K562 (cell line): ENCODE measurements at regions not wholly inside any gene's neighbourhood (a gene's known extent, or its start where the extent isn't known, plus 50 kb on each side); places are given as distances from the start of the nearest gene placed in this dataset.
A peak's percentile ranks its signal among the peaks of the same experiment; 100 is the strongest.

Source experiments
- ATAC-seq: fragments of 200-7000 bp; cut with Tn5 transposase; 3 replicates; pipeline ENCODE4 v1.9.1; 2020; ENCODE audit warnings: moderate library complexity
- BruUV-seq: library from RNA; stranded (reverse); fragments of 400-500 nt; replicated peaks from 2 replicates; lab custom pipeline; 2021; lab: Mats Ljungman, UMichigan
- CTCF ChIA-PET: fragments of 300-600 bp; formaldehyde crosslinking; extraction: SDS; loops from one replicate; lab custom pipeline; 2021; ENCODE audit warnings: low intra/inter-chr PET ratio; lab: Yijun Ruan, JAX
- POLR2A ChIA-PET: fragments of 300-600, 350-650 bp; sonication (Branson Sonifier 250); formaldehyde crosslinking; extraction: SDS; loops from one replicate; lab custom pipeline; 2021; ENCODE audit warnings: antibody characterized with exemption, inconsistent platforms; lab: Yijun Ruan, JAX
- DNase-seq, 4 experiments: peaks; one replicate each; pipeline versions ENCODE4 v3.0.0 to v3.0.0-alpha.2; 2011 to 2018; ENCODE audit warnings: low spot score in 3 of 4, mixed read lengths in 3 of 4; ENCODE audit errors: extremely low read depth in 1 of 4
- FAIRE-seq: peaks from 2 replicates; lab custom pipeline; 2011; peaks lifted over from hg19 to GRCh38; lab: Jason Lieb, UNC
- H2AFZ ChIP-seq: 2 replicates; pipeline ENCODE4 v1.6.0; 2011; ENCODE audit warnings: low read depth, low read length, control low read depth, inconsistent platforms
- H3K27ac ChIP-seq: fragments of 200-600 bp; 3 replicates; pipeline ENCODE4 v1.8.0; 2011; ENCODE audit warnings: low read depth, mild to moderate bottlenecking, control low read depth, inconsistent platforms, low read length, moderate library complexity, mixed read lengths; ENCODE audit errors: extremely low read depth
- H3K27me3 ChIP-seq, 2 experiments: fragments of 300-600 bp in 1 of 2; 2 replicates in 1 of 2; 3 replicates in 1 of 2; pipeline versions ENCODE4 v1.6.0 to v1.8.0; 2011; ENCODE audit warnings: inconsistent platforms in 2 of 2, low read length in 2 of 2, mild to moderate bottlenecking in 1 of 2, mixed read lengths in 1 of 2, moderate library complexity in 1 of 2; ENCODE audit not compliant: control insufficient read depth in 2 of 2, insufficient read depth in 2 of 2
- H3K36me3 ChIP-seq: fragments of 300-600 bp; 3 replicates; pipeline ENCODE4 v1.8.0; 2011; ENCODE audit warnings: mild to moderate bottlenecking, low read length, inconsistent platforms; ENCODE audit not compliant: control insufficient read depth, insufficient read depth
- H3K4me1 ChIP-seq, 2 experiments: fragments of 200-600 bp in 1 of 2; replicated peaks in 1 of 2; 2 replicates in 1 of 2; 3 replicates in 1 of 2; pipeline versions ENCODE4 v1.5.1 to v1.8.0; 2011; ENCODE audit warnings: inconsistent platforms in 2 of 2, low read length in 2 of 2, mild to moderate bottlenecking in 1 of 2, mixed read lengths in 1 of 2, moderate library complexity in 1 of 2; ENCODE audit not compliant: control insufficient read depth in 2 of 2, insufficient read depth in 2 of 2
- H3K4me2 ChIP-seq: 2 replicates; pipeline ENCODE4 v1.6.1; 2011; ENCODE audit warnings: low read length, control low read depth, inconsistent platforms, mixed read lengths; ENCODE audit not compliant: insufficient read depth
- H3K4me3 ChIP-seq: fragments of 200-600 bp; sonication (generic), shearing (Covaris generic); 2 replicates; pipeline ENCODE4 v1.5.1; 2016; ENCODE audit warnings: control low read depth, inconsistent platforms
- H3K79me2 ChIP-seq: fragments of 200-600 bp; 3 replicates; pipeline ENCODE4 v1.8.0; 2011; ENCODE audit warnings: low read length, inconsistent platforms; ENCODE audit not compliant: control insufficient read depth, insufficient read depth
- H3K9ac ChIP-seq, 2 experiments: 2 replicates each; pipeline versions ENCODE4 v1.6.0 to v1.6.1; 2011; ENCODE audit warnings: low read depth in 2 of 2, low read length in 2 of 2, control low read depth in 1 of 2, inconsistent platforms in 1 of 2, mild to moderate bottlenecking in 1 of 2, mixed read lengths in 1 of 2; ENCODE audit not compliant: insufficient read depth in 1 of 2
- H3K9me1 ChIP-seq: one replicate; pipeline ENCODE4 v1.6.0; 2011; ENCODE audit warnings: inconsistent platforms, mild to moderate bottlenecking, low read length, moderate library complexity; ENCODE audit not compliant: control insufficient read depth, insufficient read depth
- H3K9me3 ChIP-seq: replicated peaks from 2 replicates; pipeline ENCODE4 v1.5.1; 2011; ENCODE audit warnings: low read depth, low read length, inconsistent platforms; ENCODE audit not compliant: control insufficient read depth, insufficient read depth
- H4K20me1 ChIP-seq: replicated peaks from 2 replicates; pipeline ENCODE4 v1.6.1; 2011; ENCODE audit warnings: low read length, inconsistent platforms, mixed read lengths; ENCODE audit not compliant: control insufficient read depth, insufficient read depth
- PKNOX1 ChIP-seq: fragments of 450-650 bp; IDR thresholded peaks from 2 replicates; pipeline ENCODE4 v1.6.1; 2016
- ZNF592 ChIP-seq: fragments of 450-650 bp; IDR thresholded peaks from 2 replicates; pipeline ENCODE4 v1.6.1; 2017; ENCODE audit warnings: antibody characterized with exemption, mild to moderate bottlenecking
- WGBS: fragments of 100-300 bp; shearing (Covaris generic); methylation state at CpG from one replicate; pipeline ENCODE4 v1.1.6; 2016; ENCODE audit warnings: low coverage, mixed read lengths; ENCODE audit not compliant: insufficient coverage; ENCODE audit errors: missing lambda C conversion rate; 5-methylcytosine and 5-hydroxymethylcytosine counted together
- in situ Hi-C: fragments of 300-500 bp; cut with MboI; formaldehyde crosslinking; loops from 4 replicates; pipeline ENCODE4 v1.15.0; 2018; ENCODE audit warnings: inconsistent platforms, mixed read lengths
- intact Hi-C: fragments of 100-400 bp; cut with micrococcal nuclease; formaldehyde crosslinking; loops from 2 replicates; pipeline ENCODE4 v1.14.2; 2022

- ChIA-PET CTCF (no interaction called here), POLR2A (interaction anchor here (1.2 kb wide), 1 partner anchor 9 kb away, joined by 4 read pairs; no protein-coding TSS in a partner anchor)
- Histone ChIP-seq H2AFZ (no peak overlapping the region), H3K27ac (no peak overlapping the region), H4K20me1 (no peaks in the 10 kb centered on the region), H3K36me3 (no peaks in the 10 kb centered on the region), H3K27me3 (peaks cover 9 to 22% of the 10 kb centered on the region in 2 experiments; a peak in 3 of 5 replicates), H3K9ac (no peak overlapping the region), H3K4me2 (no peak overlapping the region), H3K4me1 (no peaks in the 10 kb centered on the region; a peak in 1 of 5 replicates), H3K9me1 (no peaks in the 10 kb centered on the region), H3K9me3 (no peaks in the 10 kb centered on the region), H3K4me3 (no peak overlapping the region), H3K79me2 (no peaks in the 10 kb centered on the region)
- TF ChIP-seq PKNOX1 = peak; percentile 38; the same call in 1 of the 2 replicates
- TF ChIP-seq ZNF592 = no peak
- in situ Hi-C loops (no loop called here), intact Hi-C loops (no loop called here)
- no TSS peak for BruUV-seq
- 3% methylated on average over 3 of the region's 3 CpGs for WGBS
- DNase-seq = no peak
- FAIRE-seq = no peak
- no peak for ATAC-seq
Observed at GRCh38 chr4:26253968-26254367, 66.8 kb upstream of the RBPJ start.
